Spleen (tissue), 7 donors: ENCODE measurements at regions not wholly inside any gene's neighbourhood (a gene's known extent, or its start where the extent isn't known, plus 50 kb on each side); places are given as distances from the start of the nearest gene placed in this dataset.

Experiments used
- CTCF ChIP-seq, 11 experiments: fragments of 200-600 bp in 7 of 11; fragments of 450-650 bp in 4 of 11; sonication (generic) in 4 of 11; IDR thresholded peaks in 8 of 11; conservative IDR thresholded peaks in 3 of 11; 1 replicate in 7 of 11; 2 replicates in 4 of 11; pipeline versions ENCODE4 v1.4.0 to v1.8.0; 2016 to 2021; ENCODE audit warnings: antibody characterized with exemption in 11 of 11, inconsistent platforms in 4 of 11, mild to moderate bottlenecking in 1 of 11
- POLR2A ChIP-seq, 3 donors: fragments of 450-650 bp; IDR thresholded peaks; one replicate each; pipeline ENCODE4 v1.5.1; 2017; ENCODE audit warnings: antibody characterized with exemption in 3 of 3, mild to moderate bottlenecking in 1 of 3
- donor health status: DM: no; HTN: no; CAD: no; lungs with moderate emphysema.
- donor health status: DM: no; HTN: no; CAD: no.
- donor health status: DM: no; HTN: no; CAD: no.

GRCh38 chr21:41600556-41600955 is 92.6 kb upstream of the TMPRSS2 start:
- TF ChIP-seq CTCF (IDR thresholded peaks at IDR 0.05 in 8 of 11, conservative IDR thresholded peaks at IDR 0.05 in 3 of 11) (no peak), POLR2A (IDR thresholded peaks at IDR 0.05) (no peak)
